ENCODE measurements at regions not wholly inside any gene's neighbourhood (a gene's known extent, or its start where the extent isn't known, plus 50 kb on each side); places are given as distances from the start of the nearest gene placed in this dataset.

GRCh38 chr12:102549691-102550090 is 69.3 kb upstream of the IGF1 start:
- no TSS peak for BruUV-seq (replicated peaks)
- TF ChIP-seq MAZ (IDR thresholded peaks at IDR 0.05; ENCODE audit: borderline replicate concordance, low read depth, low read length): no peak
- no peak for TF ChIP-seq MXI1 (IDR thresholded peaks at IDR 0.05; ENCODE audit: borderline replicate concordance, low read depth, low read length)
- no peak for TF ChIP-seq CHD1 (IDR thresholded peaks at IDR 0.05; ENCODE audit: low read depth, low read length)
- no peak for TF ChIP-seq MAFK (IDR thresholded peaks at IDR 0.05; ENCODE audit: low read depth, low read length)
- no peak for TF ChIP-seq FOS (IDR thresholded peaks at IDR 0.05; ENCODE audit: low read depth, low read length)
- no peak for TF ChIP-seq ELK1 (IDR thresholded peaks at IDR 0.05; ENCODE audit: borderline replicate concordance, low read depth, low read length)
- no peak for TF ChIP-seq RCOR1 (IDR thresholded peaks at IDR 0.05; ENCODE audit: insufficient replicate concordance, low read length)
- TF ChIP-seq RAD21 (IDR thresholded peaks at IDR 0.05; ENCODE audit: low read length): no peak
- no peak for TF ChIP-seq BHLHE40 (IDR thresholded peaks at IDR 0.05; ENCODE audit: low read depth, low read length)
- no peak for TF ChIP-seq NFE2L2 (IDR thresholded peaks at IDR 0.05; ENCODE audit: low read depth, low read length)
- TF ChIP-seq POLR2A (IDR thresholded peaks at IDR 0.05; ENCODE audit: low read depth, low read length): no peak
- TF ChIP-seq USF2 (IDR thresholded peaks at IDR 0.05; ENCODE audit: low read depth, low read length): no peak
- Histone ChIP-seq H2BK5ac (ENCODE audit: low read depth, low read length, poor library complexity, severe bottlenecking) (no peak overlapping the region), H2BK20ac (ENCODE audit: low read depth, low read length) (no peak overlapping the region), H3K56ac (ENCODE audit: extremely low read depth, insufficient read depth, low read length) (no peak overlapping the region; the same call in 1 of the 2 replicates), H3K9me1 (ENCODE audit: insufficient read depth, low read length) (no peaks in the 10 kb centered on the region), H3K79me1 (ENCODE audit: low read depth in 1 of 2, low read length in 2 of 2) (no peaks in the 10 kb centered on the region), H3K9me3 (ENCODE audit: control insufficient read depth, insufficient read depth, low read length) (no peaks in the 10 kb centered on the region), H4K5ac (ENCODE audit: low read depth, low read length) (no peak overlapping the region), H4K91ac (ENCODE audit: insufficient read depth, low read depth, low read length) (no peak overlapping the region), H3K18ac (ENCODE audit: low read depth, low read length) (no peak overlapping the region), H3K4me1 (ENCODE audit: control insufficient read depth, insufficient read depth, low read length) (peaks cover 2% of the 10 kb centered on the region), H2AK5ac (ENCODE audit: low read depth, low read length) (no peak overlapping the region), H3K36me3 (ENCODE audit: control insufficient read depth, insufficient read depth, low read length) (no peaks in the 10 kb centered on the region), H3K9ac (ENCODE audit: low read depth, low read length) (no peak overlapping the region), H3K4me3 (ENCODE audit: insufficient read depth, low read depth, low read length) (no peak overlapping the region), H3K27ac (ENCODE audit: insufficient read depth, low read length) (no peak overlapping the region), H2AFZ (replicated peaks; ENCODE audit: low read length, poor library complexity) (no peak overlapping the region), H3K4me2 (ENCODE audit: low read depth, low read length) (no peak overlapping the region), H4K8ac (ENCODE audit: low read depth in 2 of 2, low read length in 2 of 2) (no peak overlapping the region), H4K20me1 (ENCODE audit: insufficient read depth, low read length) (no peaks in the 10 kb centered on the region), H2BK15ac (ENCODE audit: low read depth, low read length) (no peak overlapping the region), H3K23ac (ENCODE audit: low read depth, low read length) (no peak overlapping the region), H2AK9ac (replicated peaks; ENCODE audit: low read depth, low read length, poor library complexity) (no peak overlapping the region), H3K27me3 (ENCODE audit: control insufficient read depth, insufficient read depth, low read length) (no peaks in the 10 kb centered on the region), H2BK120ac (ENCODE audit: low read depth, low read length) (no peak overlapping the region), H3K14ac (replicated peaks; ENCODE audit: low read depth, low read length) (no peak overlapping the region), H3K4ac (ENCODE audit: low read depth, low read length) (no peak overlapping the region)
- CTCF ChIA-PET: interaction anchor here (0.6 kb wide), 1 partner anchor 632 kb away, joined by 7 read pairs; no protein-coding TSS in a partner anchor
- WGBS, 2 experiments (ENCODE audit: extremely low coverage in 2 of 2, insufficient read length in 1 of 2): no CpG with 5 or more reads among the region's 5 CpGs
- in situ Hi-C loops (cut with MboI; ENCODE audit: low sequenced_read_pairs) (no loop called here), dilution Hi-C loops (cut with HindIII; ENCODE audit: low sequenced_read_pairs, unreplicated experiment) (no loop called here), intact Hi-C loops (cut with micrococcal nuclease) (no loop called here)
- POLR2A ChIA-PET (ENCODE audit: unreplicated experiment): no interaction called here
- no peak for ATAC-seq (ENCODE audit: low read depth)
- DNase-seq: no peak
